RWPE2 (cell line): ENCODE measurements at regions not wholly inside any gene's neighbourhood (a gene's known extent, or its start where the extent isn't known, plus 50 kb on each side); places are given as distances from the start of the nearest gene placed in this dataset.

Experiments used
- ATAC-seq: fragments of 200-7000 bp; cut with Tn5 transposase; 3 replicates; pipeline ENCODE4 v1.9.1; 2021; ENCODE audit warnings: low read depth
- DNase-seq: peaks from one replicate; pipeline ENCODE4 v3.0.0-alpha.2; 2020; ENCODE audit warnings: low spot score
- H3K27ac ChIP-seq: fragments of 450-650 bp; 2 replicates; pipeline ENCODE4 v1.5.1; 2017; ENCODE audit warnings: mild to moderate bottlenecking; ENCODE audit not compliant: poor library complexity, severe bottlenecking
- H3K27me3 ChIP-seq: fragments of 250-450 bp; sonication (Bioruptor Pico); 2 replicates; pipeline ENCODE4 v1.5.1; 2021; ENCODE audit warnings: mild to moderate bottlenecking, moderate library complexity; ENCODE audit not compliant: insufficient read depth, poor library complexity, severe bottlenecking
- H3K36me3 ChIP-seq: fragments of 250-450 bp; sonication (Bioruptor Pico); 2 replicates; pipeline ENCODE4 v1.5.1; 2020; ENCODE audit warnings: low read depth, mild to moderate bottlenecking, moderate library complexity
- H3K4me1 ChIP-seq: fragments of 250-450 bp; sonication (Bioruptor Pico); 2 replicates; pipeline ENCODE4 v1.5.1; 2021; ENCODE audit warnings: mild to moderate bottlenecking, moderate library complexity; ENCODE audit not compliant: insufficient read depth, poor library complexity, severe bottlenecking
- H3K4me3 ChIP-seq: fragments of 250-450 bp; sonication (Bioruptor Pico); 2 replicates; pipeline ENCODE4 v1.5.1; 2021; ENCODE audit warnings: mild to moderate bottlenecking, moderate library complexity; ENCODE audit not compliant: severe bottlenecking
- H3K9me3 ChIP-seq: fragments of 250-450 bp; sonication (Bioruptor Pico); 2 replicates; pipeline ENCODE4 v1.5.1; 2021; ENCODE audit warnings: mild to moderate bottlenecking, moderate library complexity; ENCODE audit not compliant: severe bottlenecking
- TF ChIP-seq, protein P1 (sequence below): fragments of 450-650 bp; IDR thresholded peaks from one replicate; pipeline ENCODE4 v1.5.1; 2017; ENCODE audit warnings: mild to moderate bottlenecking, moderate library complexity; ENCODE audit not compliant: poor library complexity, severe bottlenecking

- no peak overlapping the region for H3K4me3 ChIP-seq
- no peaks in the 10 kb centered on the region for H3K27me3 ChIP-seq
- no peaks in the 10 kb centered on the region for H3K9me3 ChIP-seq
- H3K36me3 ChIP-seq = no peaks in the 10 kb centered on the region
- TF ChIP-seq, protein P1, sequence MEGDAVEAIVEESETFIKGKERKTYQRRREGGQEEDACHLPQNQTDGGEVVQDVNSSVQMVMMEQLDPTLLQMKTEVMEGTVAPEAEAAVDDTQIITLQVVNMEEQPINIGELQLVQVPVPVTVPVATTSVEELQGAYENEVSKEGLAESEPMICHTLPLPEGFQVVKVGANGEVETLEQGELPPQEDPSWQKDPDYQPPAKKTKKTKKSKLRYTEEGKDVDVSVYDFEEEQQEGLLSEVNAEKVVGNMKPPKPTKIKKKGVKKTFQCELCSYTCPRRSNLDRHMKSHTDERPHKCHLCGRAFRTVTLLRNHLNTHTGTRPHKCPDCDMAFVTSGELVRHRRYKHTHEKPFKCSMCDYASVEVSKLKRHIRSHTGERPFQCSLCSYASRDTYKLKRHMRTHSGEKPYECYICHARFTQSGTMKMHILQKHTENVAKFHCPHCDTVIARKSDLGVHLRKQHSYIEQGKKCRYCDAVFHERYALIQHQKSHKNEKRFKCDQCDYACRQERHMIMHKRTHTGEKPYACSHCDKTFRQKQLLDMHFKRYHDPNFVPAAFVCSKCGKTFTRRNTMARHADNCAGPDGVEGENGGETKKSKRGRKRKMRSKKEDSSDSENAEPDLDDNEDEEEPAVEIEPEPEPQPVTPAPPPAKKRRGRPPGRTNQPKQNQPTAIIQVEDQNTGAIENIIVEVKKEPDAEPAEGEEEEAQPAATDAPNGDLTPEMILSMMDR = no peak
- ATAC-seq (peak; percentile 17; the same call in 1 of the 3 replicates), DNase-seq (no peak)
- H3K4me1 ChIP-seq = no peaks in the 10 kb centered on the region
- no peak overlapping the region for H3K27ac ChIP-seq
These were observed 161.0 kb downstream of the ZNF326 start for GRCh38 chr1:90155721-90156487.

DNA sequence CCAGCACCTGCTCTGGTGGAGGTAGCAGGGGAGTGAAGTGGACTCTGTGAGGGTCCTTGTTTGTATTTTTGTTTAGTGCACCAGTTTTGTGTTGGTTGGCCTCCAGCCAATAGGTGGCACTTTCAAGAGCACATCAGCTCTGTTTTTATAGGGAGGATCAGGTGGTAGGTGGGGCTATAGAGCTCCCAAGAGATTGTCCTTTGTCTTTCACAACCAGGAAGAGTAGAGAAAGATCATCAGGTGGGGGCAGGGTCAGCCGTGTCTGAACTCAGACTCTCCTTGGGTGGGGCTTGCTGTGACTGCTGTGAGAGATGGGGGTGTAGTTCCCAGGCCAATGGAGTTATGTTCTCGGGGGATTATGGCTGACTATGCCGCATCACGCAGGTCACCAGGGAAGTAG lies 159.8 kb downstream of the ZNF326 start:
- H3K4me3 ChIP-seq = no peak overlapping the region
- H3K27ac ChIP-seq = no peak overlapping the region
- H3K9me3 ChIP-seq = no peaks in the 10 kb centered on the region
- DNase-seq = no peak
- no peaks in the 10 kb centered on the region for H3K4me1 ChIP-seq
- ATAC-seq = no peak
- H3K27me3 ChIP-seq = no peaks in the 10 kb centered on the region
- H3K36me3 ChIP-seq = no peaks in the 10 kb centered on the region
- TF ChIP-seq, protein P1 = no peak

DNA sequence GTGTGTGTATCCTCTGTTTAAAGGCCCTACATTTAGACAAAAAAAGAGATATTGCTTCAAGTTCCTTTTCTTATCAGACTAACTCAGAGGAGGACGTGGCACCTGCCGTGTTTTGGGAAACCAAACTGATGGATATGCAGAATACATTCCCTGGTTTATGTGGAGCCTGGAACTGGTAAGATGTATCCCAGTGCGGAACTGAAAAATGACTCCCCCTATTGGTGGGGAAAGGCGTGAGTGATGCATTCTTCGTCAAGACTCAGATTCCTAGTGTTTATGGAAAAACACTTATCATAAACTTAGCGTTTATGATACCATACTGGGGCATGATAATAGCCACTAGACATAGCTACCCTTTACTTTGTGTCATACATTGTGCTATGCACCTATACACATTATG lies 154.2 kb downstream of the ZNF326 start:
- ATAC-seq (no peak), DNase-seq (no peak)
- Histone ChIP-seq H3K4me3 (no peak overlapping the region), H3K9me3 (no peaks in the 10 kb centered on the region), H3K27ac (no peak overlapping the region), H3K4me1 (no peaks in the 10 kb centered on the region), H3K36me3 (no peaks in the 10 kb centered on the region), H3K27me3 (no peaks in the 10 kb centered on the region)
- TF ChIP-seq, protein P1 = no peak

GRCh38 chr1:90147093-90147492 lies 152.2 kb downstream of the ZNF326 start:
- H3K27ac ChIP-seq = no peak overlapping the region
- no peaks in the 10 kb centered on the region for H3K4me1 ChIP-seq
- H3K4me3 ChIP-seq = no peak overlapping the region
- H3K9me3 ChIP-seq = no peaks in the 10 kb centered on the region
- no peak for DNase-seq
- no peaks in the 10 kb centered on the region for H3K36me3 ChIP-seq
- no peak for ATAC-seq
- TF ChIP-seq, protein P1 = no peak
- no peaks in the 10 kb centered on the region for H3K27me3 ChIP-seq

DNA sequence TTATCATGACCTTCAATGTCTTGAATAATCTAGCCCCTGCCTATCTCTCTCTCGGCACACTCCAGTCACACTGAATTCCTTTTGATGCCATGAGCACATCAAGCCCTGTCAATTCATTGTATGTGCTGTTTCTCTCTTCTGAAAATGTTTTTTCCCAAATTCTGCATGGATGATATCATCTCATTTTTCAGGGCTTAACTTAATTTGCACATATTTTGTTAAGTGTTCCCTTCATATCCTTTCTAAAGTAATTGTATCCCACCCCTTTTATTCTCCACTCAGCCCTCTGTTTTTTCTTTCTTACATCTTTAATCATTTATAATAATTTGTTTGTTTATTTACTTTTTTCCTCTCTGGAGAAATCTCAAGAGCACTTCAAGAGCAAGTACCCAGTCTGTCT lies 149.9 kb downstream of the ZNF326 start:
- H3K9me3 ChIP-seq = no peaks in the 10 kb centered on the region
- no peak for ATAC-seq
- H3K4me3 ChIP-seq = no peak overlapping the region
- no peaks in the 10 kb centered on the region for H3K27me3 ChIP-seq
- H3K36me3 ChIP-seq = no peaks in the 10 kb centered on the region
- H3K4me1 ChIP-seq = no peaks in the 10 kb centered on the region
- H3K27ac ChIP-seq = no peak overlapping the region
- TF ChIP-seq, protein P1 = no peak
- no peak for DNase-seq
